Effector memory CD8-positive, alpha-beta T cell (primary cell): ENCODE measurements at regions not wholly inside any gene's neighbourhood (a gene's known extent, or its start where the extent isn't known, plus 50 kb on each side); places are given as distances from the start of the nearest gene placed in this dataset.
"Not testable (repeated sequence)": the region's sequence is repeated elsewhere in the genome, so short reads cannot be mapped to it uniquely, and the experiment has no call there.

ENCODE experiments used
- ATAC-seq: fragments of 150-1000 bp; cut with Tn5 transposase; replicated peaks from 2 replicates; pipeline ENCODE4 v1.10.0; 2021; ENCODE audit warnings: mild to moderate bottlenecking, moderate library complexity
- DNase-seq, 3 experiments: peaks; one replicate each; pipeline ENCODE4 v3.0.0; 2021
- H3K27ac Mint-ChIP-seq, 2 donors: one replicate each; pipeline ENCODE4 v1.8.0; 2022; ENCODE audit warnings: mild to moderate bottlenecking in 2 of 2, mixed read lengths in 2 of 2, moderate library complexity in 2 of 2
- H3K27me3 Mint-ChIP-seq, 2 donors: one replicate each; pipeline ENCODE4 v1.8.0; 2022; ENCODE audit warnings: mixed read lengths in 2 of 2
- H3K36me3 Mint-ChIP-seq: one replicate; pipeline ENCODE4 v1.8.0; 2022; ENCODE audit warnings: mild to moderate bottlenecking, moderate library complexity, mixed read lengths; ENCODE audit not compliant: insufficient read depth
- H3K4me1 Mint-ChIP-seq, 2 donors: one replicate each; pipeline ENCODE4 v1.8.0; 2022; ENCODE audit warnings: low read depth in 2 of 2, mixed read lengths in 2 of 2
- H3K4me3 Mint-ChIP-seq, 2 donors: one replicate each; pipeline ENCODE4 v1.8.0; 2022; ENCODE audit warnings: mild to moderate bottlenecking in 2 of 2, mixed read lengths in 2 of 2, moderate library complexity in 2 of 2
- H3K9me3 Mint-ChIP-seq, 2 donors: one replicate each; pipeline ENCODE4 v1.8.0; 2022; ENCODE audit warnings: mixed read lengths in 2 of 2

- H3K27me3 Mint-ChIP-seq = no peaks in the 10 kb centered on the region
- ATAC-seq (no peak), DNase-seq (no peak)
- no peaks in the 10 kb centered on the region for H3K36me3 Mint-ChIP-seq
- no peak overlapping the region for H3K27ac Mint-ChIP-seq
- no peak overlapping the region for H3K4me3 Mint-ChIP-seq
- H3K4me1 Mint-ChIP-seq = no peaks in the 10 kb centered on the region
- H3K9me3 Mint-ChIP-seq = no peaks in the 10 kb centered on the region
Measured at GRCh38 chrX:46220822-46221221, 324.4 kb downstream of the ZNF674 start.

- DNase-seq (no peak), ATAC-seq (no peak)
- no peak overlapping the region for H3K4me3 Mint-ChIP-seq
- H3K27ac Mint-ChIP-seq = no peak overlapping the region
- H3K4me1 Mint-ChIP-seq = no peaks in the 10 kb centered on the region
- H3K9me3 Mint-ChIP-seq = no peaks in the 10 kb centered on the region
- no peaks in the 10 kb centered on the region for H3K27me3 Mint-ChIP-seq
- H3K36me3 Mint-ChIP-seq = no peaks in the 10 kb centered on the region
Measured at GRCh38 chrX:46218373-46218772, 326.8 kb downstream of the ZNF674 start.

DNA sequence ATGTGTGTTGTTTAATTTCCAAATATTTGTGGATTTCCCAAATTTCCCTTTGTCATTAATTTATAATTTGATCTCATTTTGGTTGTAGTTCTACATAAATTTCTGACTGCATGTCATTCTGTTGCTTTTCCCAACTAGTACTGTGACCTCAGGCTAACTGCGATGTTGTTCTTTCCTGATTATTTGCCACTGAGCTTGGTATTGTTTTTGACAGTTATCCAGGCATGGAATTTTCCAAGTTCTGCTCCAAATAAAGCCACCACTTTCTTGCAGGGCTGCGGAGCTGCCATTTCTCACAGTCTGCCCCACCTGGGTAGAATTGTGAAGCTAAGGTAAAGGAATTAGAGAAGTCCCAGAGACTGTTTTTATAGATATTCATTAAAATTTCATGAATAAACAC is 328.8 kb downstream of the ZNF674 start:
- H3K9me3 Mint-ChIP-seq = no peaks in the 10 kb centered on the region
- DNase-seq (no peak), ATAC-seq (no peak)
- H3K4me1 Mint-ChIP-seq = no peaks in the 10 kb centered on the region
- no peak overlapping the region for H3K27ac Mint-ChIP-seq
- H3K27me3 Mint-ChIP-seq = no peaks in the 10 kb centered on the region
- no peaks in the 10 kb centered on the region for H3K36me3 Mint-ChIP-seq
- no peak overlapping the region for H3K4me3 Mint-ChIP-seq

DNA sequence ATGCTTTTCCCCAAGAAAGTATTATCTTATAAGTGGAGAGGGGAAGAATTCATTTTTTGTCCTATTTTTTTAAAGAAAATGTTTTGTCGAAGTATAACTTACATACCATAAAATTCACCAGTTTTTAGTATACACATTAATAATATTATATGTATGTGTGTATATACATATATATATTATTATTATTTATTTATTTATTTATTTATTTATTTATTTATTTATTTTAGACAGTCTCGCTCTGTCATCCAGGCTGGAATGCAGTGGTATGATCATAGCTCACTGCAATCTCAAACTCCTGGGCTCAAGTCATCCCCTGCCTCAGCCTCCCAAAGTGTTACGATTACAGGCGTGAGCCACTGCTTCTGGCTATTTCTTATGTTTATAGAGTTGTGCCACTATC is 334.1 kb downstream of the ZNF674 start:
- no peaks in the 10 kb centered on the region for H3K36me3 Mint-ChIP-seq
- DNase-seq = no peak
- H3K4me3 Mint-ChIP-seq = no peak overlapping the region
- no peaks in the 10 kb centered on the region for H3K27me3 Mint-ChIP-seq
- peaks cover 0 to 4% of the 10 kb centered on the region in 2 donors for H3K4me1 Mint-ChIP-seq
- H3K27ac Mint-ChIP-seq = no peak overlapping the region
- H3K9me3 Mint-ChIP-seq = no peaks in the 10 kb centered on the region
- ATAC-seq = no peak

- no peak overlapping the region for H3K27ac Mint-ChIP-seq
- H3K4me3 Mint-ChIP-seq = no peak overlapping the region
- H3K27me3 Mint-ChIP-seq = no peaks in the 10 kb centered on the region
- H3K4me1 Mint-ChIP-seq = peaks cover 0 to 4% of the 10 kb centered on the region in 2 donors
- H3K36me3 Mint-ChIP-seq = no peaks in the 10 kb centered on the region
- ATAC-seq (no peak), DNase-seq (no peak)
- H3K9me3 Mint-ChIP-seq = no peaks in the 10 kb centered on the region
Measured at GRCh38 chrX:46209768-46210167, 335.5 kb downstream of the ZNF674 start.

DNA sequence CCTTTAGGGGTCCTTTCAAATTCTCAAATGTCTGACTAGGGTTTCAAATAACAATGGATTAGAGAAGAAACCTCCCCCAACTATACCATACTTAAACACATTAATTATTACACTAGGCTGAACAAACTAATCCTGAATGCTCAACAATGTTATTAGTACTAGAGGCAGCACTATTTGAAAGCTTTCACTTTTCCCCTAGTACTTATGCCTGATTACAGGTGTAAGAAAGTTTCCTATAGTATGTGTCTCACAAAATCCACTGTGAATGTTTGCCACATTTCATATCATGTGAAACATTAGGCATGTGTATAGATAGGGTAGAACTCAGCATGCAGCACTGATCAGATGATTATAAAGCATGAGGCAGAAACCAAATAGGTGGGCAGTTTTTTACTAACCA is 336.2 kb downstream of the ZNF674 start:
- Mint-ChIP-seq H3K4me3 (no peak overlapping the region), H3K36me3 (no peaks in the 10 kb centered on the region), H3K4me1 (peaks cover 0 to 4% of the 10 kb centered on the region in 2 donors), H3K9me3 (no peaks in the 10 kb centered on the region), H3K27me3 (no peaks in the 10 kb centered on the region), H3K27ac (no peak overlapping the region)
- DNase-seq = no peak
- no peak for ATAC-seq

DNA sequence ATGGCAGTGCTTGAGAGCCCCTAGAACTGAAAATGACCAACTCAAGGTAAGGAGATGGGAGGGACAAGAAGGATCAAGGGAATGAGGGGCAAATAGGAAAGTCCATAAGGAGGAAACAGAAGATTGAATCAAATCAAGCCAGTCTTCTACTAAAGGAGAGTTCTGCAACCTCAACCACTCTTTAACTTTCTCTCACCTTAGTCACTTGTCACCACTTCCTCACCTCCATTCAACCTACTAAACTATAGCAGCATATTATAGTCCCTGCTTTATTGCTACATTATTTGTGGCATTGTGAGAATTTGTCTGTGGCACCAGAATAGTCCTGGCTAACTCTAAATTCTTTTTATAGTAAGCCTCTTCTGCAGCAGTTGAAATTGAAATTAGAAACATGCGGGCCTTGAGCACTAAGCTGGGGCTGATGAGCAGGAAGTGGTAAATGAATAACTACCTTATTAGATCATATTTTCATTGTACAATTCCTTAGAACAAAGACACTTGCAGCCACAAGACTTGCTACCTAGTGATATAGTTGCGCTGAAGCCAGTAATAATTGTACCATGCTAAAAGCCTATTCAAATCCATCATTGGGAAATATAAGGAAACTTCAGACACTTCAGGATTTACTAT is 336.9 kb downstream of the ZNF674 start:
- DNase-seq (no peak), ATAC-seq (no peak)
- peaks cover 0 to 3% of the 10 kb centered on the region in 2 donors for H3K27me3 Mint-ChIP-seq
- no peaks in the 10 kb centered on the region for H3K9me3 Mint-ChIP-seq
- peaks cover 0 to 4% of the 10 kb centered on the region in 2 donors for H3K4me1 Mint-ChIP-seq
- H3K27ac Mint-ChIP-seq = no peak overlapping the region
- no peak overlapping the region for H3K4me3 Mint-ChIP-seq
- H3K36me3 Mint-ChIP-seq = no peaks in the 10 kb centered on the region

DNA sequence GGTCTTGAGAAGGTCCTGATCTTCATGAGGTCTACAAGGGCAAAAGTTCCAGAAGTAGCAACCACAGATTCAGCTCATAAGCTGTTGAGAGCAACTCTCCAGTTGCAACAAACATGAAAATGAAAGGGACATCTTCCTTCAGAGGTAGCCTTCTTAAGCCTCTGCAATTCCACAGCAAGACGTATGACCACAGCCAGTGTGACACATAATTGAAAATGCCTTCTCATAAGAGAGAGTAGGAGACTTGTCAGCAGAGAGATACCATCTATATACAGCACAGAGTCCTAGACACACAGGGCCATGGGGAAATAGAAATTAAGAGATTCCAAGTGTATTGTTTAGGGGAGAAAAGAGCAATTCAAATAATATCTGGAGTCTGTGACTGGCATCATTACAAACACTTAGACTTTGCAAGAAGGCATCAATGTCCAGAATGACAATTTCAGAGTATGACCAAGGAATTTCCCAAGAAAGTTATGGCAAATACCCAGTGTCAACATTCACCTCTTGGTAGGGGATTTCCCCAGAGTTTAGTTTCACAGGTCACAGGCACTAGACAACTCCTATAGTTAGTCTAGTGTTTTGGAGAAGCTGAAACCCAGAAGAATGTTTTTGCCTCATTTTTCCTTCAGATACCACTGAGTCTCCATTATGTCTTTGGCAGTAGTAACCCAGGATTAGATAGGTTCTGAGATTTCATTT is 340.3 kb downstream of the ZNF674 start:
- no peaks in the 10 kb centered on the region for H3K9me3 Mint-ChIP-seq
- no peak for DNase-seq
- no peak for ATAC-seq
- H3K36me3 Mint-ChIP-seq = no peaks in the 10 kb centered on the region
- H3K27ac Mint-ChIP-seq = no peak overlapping the region
- H3K4me3 Mint-ChIP-seq = no peak overlapping the region
- H3K27me3 Mint-ChIP-seq = peaks cover 0 to 8% of the 10 kb centered on the region in 2 donors
- peaks cover 0 to 3% of the 10 kb centered on the region in 2 donors for H3K4me1 Mint-ChIP-seq

DNA sequence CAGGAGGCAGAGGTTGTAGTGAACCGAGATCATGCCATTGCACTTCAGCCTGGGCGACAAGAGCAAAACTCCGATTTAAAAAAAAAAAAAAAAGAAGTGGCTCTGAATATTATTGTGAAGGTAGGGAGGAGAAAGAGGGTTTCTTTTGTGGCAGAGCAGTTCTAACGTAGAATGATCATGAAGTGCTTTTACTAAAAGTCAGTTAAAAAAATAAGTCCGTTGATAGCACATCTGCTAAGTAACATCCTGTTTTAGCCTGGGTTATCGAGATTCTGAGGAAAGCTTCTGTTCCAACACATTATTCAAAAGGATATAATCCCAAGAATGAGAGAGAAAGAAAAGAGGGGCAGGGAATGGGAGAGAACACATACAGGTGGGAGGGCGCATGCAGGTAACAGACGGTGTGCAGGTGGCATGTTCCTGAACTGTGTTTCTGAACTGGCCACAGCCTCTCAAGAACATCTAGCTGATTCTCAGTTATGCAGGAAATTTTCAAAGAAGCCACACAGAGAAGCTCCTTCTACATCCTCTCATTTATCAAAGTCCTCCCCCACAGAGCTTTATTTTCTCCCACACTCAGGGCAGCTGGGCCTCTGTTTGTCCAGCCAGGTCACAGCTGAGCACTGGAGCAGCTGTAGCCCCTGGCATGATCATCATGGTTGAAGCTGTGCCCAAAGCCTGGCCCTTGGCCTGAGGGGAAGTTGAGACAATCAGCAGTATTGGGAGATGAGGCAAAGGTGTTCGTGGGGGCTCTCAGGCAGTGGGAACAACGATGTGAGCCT is 342.3 kb downstream of the ZNF674 start:
- H3K27ac Mint-ChIP-seq = no peak overlapping the region
- ATAC-seq = no peak
- no peak overlapping the region for H3K4me3 Mint-ChIP-seq
- no peaks in the 10 kb centered on the region for H3K9me3 Mint-ChIP-seq
- no peak for DNase-seq
- H3K4me1 Mint-ChIP-seq = no peaks in the 10 kb centered on the region
- peaks cover 0 to 8% of the 10 kb centered on the region in 2 donors for H3K27me3 Mint-ChIP-seq
- no peaks in the 10 kb centered on the region for H3K36me3 Mint-ChIP-seq

GRCh38 chrX:46200413-46200812 is 344.8 kb downstream of the ZNF674 start:
- peaks cover 0 to 14% of the 10 kb centered on the region in 2 donors for H3K27me3 Mint-ChIP-seq
- no peak for DNase-seq
- H3K9me3 Mint-ChIP-seq = no peaks in the 10 kb centered on the region
- no peaks in the 10 kb centered on the region for H3K36me3 Mint-ChIP-seq
- ATAC-seq = no peak
- H3K4me1 Mint-ChIP-seq = no peaks in the 10 kb centered on the region
- H3K4me3 Mint-ChIP-seq = no peak overlapping the region
- no peak overlapping the region for H3K27ac Mint-ChIP-seq

DNA sequence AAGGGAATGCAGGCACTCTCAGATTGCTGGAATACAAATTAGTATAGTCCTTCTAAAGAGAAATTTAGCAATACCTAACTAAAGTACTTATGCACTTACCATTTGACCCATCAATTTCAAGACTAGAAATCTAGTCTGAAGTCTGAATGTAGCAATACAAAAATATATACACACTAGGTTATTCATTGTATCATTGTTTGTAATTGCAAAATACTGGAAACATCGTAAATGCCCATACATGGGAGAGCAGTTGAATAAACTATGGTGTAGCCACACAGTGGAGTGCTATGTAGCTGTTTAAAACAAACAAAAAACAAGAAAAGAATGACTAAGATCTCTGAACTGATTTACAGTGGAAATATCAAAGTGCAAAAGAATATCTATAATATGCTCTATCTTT is 346.4 kb downstream of the ZNF674 start:
- no peak overlapping the region for H3K4me3 Mint-ChIP-seq
- H3K36me3 Mint-ChIP-seq = no peaks in the 10 kb centered on the region
- H3K27me3 Mint-ChIP-seq = peaks cover 6 to 24% of the 10 kb centered on the region in 2 donors
- DNase-seq (no peak), ATAC-seq (no peak)
- no peaks in the 10 kb centered on the region for H3K4me1 Mint-ChIP-seq
- no peak overlapping the region for H3K27ac Mint-ChIP-seq
- peaks cover 3 to 7% of the 10 kb centered on the region in 2 donors for H3K9me3 Mint-ChIP-seq

- not testable (repeated sequence) for H3K4me3 Mint-ChIP-seq, H3K36me3 Mint-ChIP-seq, DNase-seq, H3K4me1 Mint-ChIP-seq, H3K27ac Mint-ChIP-seq, H3K9me3 Mint-ChIP-seq, ATAC-seq
- peaks cover 23 to 26% of the 10 kb centered on the region in 2 donors for H3K27me3 Mint-ChIP-seq
Measured at GRCh38 chrX:46186811-46187106, 358.5 kb downstream of the ZNF674 start.

- Mint-ChIP-seq H3K36me3 (no peaks in the 10 kb centered on the region), H3K27me3 (peaks cover 17 to 20% of the 10 kb centered on the region in 2 donors), H3K4me1 (no peaks in the 10 kb centered on the region), H3K4me3 (no peak overlapping the region), H3K27ac (no peak overlapping the region), H3K9me3 (no peaks in the 10 kb centered on the region)
- ATAC-seq (no peak), DNase-seq (no peak)
Measured at GRCh38 chrX:46185923-46186810, 359.1 kb downstream of the ZNF674 start.
